ENCODE measurements at regions not wholly inside any gene's neighbourhood (a gene's known extent, or its start where the extent isn't known, plus 50 kb on each side); places are given as distances from the start of the nearest gene placed in this dataset.

GRCh38 chr9:107557236-107557990 is 67.8 kb upstream of the KLF4 start:
- DNase-seq (ENCODE audit: low read depth in 4 of 4, low spot score in 3 of 4), result no peak

DNA sequence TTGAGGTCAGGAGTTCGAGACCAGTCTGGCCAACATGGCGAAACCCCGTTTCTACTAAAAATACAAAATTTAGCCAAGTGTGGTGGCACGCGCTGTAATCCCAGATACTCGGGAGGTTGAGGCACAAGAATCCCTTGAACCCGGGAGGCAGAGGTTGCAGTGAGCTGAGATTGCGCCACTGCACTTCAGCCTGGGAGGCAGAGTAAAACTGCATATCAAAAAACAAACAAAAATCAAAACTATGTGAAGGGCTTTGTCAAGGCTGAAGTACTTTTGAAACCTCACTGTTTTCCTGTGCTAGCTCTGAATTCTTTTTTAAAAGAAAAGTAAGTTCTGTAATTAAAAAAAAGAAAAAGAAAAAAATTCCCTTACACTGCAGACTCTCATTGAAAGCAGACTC is 65.1 kb upstream of the KLF4 start:
- DNase-seq (ENCODE audit: low read depth in 4 of 4, low spot score in 3 of 4), result no peak

DNA sequence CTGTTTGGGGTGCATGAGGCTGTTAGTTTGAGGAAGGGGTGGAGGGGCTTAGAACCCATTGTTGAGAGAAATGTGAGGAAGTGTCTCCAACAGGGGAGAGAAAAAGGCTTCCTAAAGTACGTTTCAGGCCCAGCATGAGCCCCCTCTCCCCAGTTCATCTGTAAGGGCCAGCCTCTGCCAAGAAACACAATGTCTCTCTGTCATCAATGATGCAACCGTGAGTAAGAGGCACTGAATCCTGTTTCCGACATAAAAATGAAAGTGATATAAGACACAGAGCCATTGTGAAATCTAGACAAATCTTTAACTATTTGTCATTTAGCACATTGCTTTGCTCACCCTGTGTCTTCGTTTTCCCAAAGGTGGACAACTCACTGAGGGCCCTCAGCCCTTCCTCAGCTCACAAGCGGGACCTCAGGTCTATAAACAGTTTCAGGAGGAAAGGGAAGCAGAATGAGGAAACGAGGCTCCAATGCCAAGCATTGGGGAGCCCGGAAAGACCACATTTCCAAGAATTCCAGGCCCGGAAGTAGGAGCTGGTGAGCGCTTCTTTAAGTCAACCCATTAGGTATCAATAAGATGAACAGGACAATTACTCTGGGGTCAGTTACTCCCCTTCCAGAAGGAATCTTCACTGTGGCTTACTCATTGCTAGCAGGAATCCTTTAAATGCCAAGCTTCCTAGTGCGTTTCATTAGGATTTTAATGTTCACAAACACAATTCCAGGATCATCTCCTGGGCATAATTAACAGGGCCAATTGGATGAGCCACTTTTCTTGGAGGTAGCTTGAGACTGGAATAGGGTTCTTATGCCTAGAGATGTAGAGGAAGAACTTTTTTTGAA is 59.0 kb upstream of the KLF4 start:
- no peak for DNase-seq (ENCODE audit: low read depth in 4 of 4, low spot score in 3 of 4)

DNA sequence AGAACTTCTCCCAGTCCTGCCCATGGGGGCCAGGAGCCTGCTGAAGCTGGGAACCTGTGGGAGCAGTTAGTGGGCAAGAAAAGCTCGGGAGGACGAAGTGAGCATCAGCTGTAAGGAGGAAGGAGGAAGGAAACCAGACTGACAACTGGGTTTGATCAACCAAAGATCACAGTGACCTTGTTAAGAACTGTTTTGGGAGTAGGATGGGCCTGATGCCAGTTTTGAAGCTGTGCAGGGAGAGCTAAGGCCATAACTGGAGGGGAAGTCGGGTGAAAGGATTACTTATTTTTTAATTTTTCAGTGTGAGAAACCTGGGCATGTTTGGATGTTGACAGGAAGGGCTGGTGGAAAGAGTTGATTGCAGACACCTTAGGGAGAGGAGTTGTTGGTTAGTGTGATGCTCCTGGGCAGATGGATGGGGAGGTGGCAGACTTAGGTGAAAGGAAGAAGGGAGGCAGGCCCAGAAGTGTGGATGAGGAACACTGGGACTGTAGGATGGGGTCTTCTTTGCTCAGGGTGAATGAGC is 58.3 kb upstream of the KLF4 start:
- DNase-seq (ENCODE audit: low read depth in 4 of 4, low spot score in 3 of 4), result no peak

- no peak for DNase-seq (ENCODE audit: low read depth in 4 of 4, low spot score in 3 of 4)
These were observed 57.7 kb upstream of the KLF4 start for GRCh38 chr9:107547303-107547702.

DNA sequence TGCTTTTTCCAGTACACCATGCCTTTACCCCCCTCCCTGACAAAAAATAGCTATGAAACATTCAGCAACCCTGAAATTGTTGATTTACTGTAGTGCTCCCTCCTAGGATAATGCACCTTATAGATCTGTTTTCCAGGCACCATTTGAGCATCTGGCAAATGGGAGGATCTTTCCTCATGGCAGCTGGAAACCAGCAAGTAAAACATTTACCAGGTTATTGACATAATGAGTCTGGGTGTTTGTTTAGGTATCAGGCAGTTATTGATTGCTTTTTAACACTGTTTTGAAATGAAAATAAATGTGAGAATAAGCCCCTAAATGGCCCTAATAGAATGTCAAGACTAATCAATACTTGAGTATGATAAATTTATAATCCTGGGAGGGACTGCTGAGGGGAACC is 57.3 kb upstream of the KLF4 start:
- no peak for DNase-seq (ENCODE audit: low read depth in 4 of 4, low spot score in 3 of 4)

DNA sequence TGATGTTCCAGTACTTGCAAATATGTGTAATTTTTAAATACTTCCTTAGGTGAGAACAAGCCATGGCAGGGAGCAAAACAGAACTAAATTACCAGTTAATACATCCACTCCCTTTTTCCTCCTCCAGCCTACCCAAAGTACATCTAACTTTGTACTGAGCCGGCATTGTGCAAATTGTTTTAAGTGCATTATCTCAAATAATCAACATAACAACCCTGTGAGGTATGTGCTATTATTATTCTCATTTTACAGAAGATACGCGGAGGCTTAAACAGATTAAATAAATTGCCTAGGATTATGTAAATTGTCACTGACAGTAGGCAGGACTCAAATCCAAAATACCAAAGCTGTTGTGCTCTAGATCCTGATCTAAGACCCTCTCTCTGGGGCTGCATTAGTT is 55.5 kb upstream of the KLF4 start:
- DNase-seq (ENCODE audit: low read depth in 4 of 4, low spot score in 3 of 4), result no peak

GRCh38 chr9:107542411-107543157 is 53.0 kb upstream of the KLF4 start:
- DNase-seq (ENCODE audit: low read depth in 4 of 4, low spot score in 3 of 4), result no peak

GRCh38 chr9:107541523-107541922 is 52.0 kb upstream of the KLF4 start:
- no peak for DNase-seq (ENCODE audit: low read depth in 4 of 4, low spot score in 3 of 4)

DNA sequence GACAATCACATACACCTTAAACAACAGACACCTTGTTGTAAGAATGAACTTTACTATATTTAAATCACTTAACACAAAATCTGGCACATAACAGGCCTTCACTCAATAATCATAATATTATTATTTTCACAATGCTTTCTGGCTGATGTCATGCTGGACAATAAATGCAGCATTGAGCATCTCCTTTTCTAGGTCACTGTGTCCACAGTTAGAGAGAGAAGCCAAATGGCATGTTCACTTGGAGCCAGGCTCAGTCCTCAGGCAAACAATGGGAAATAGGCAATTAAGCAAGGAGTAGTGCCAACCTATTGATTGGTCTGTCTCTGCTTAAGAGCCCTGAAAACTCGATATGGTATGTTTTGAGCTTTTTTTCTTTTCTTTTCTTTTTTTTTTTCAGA is 50.6 kb upstream of the KLF4 start:
- DNase-seq (ENCODE audit: low read depth in 4 of 4, low spot score in 3 of 4), result no peak

GRCh38 chr9:107539427-107540163 is 50.0 kb upstream of the KLF4 start:
- peak in 3 of 4 donors; percentile 1 to 12 (median 10) for DNase-seq (ENCODE audit: low read depth in 4 of 4, low spot score in 3 of 4)

Measured in left renal pelvis (tissue), 4 donors.